GM23248 (cell line): ENCODE measurements at regions not wholly inside any gene's neighbourhood (a gene's known extent, or its start where the extent isn't known, plus 50 kb on each side); places are given as distances from the start of the nearest gene placed in this dataset.

ENCODE experiments used
- EZH2 ChIP-seq: fragments of 200-600 bp; sonication (generic); IDR thresholded peaks from 2 replicates; pipeline ENCODE4 v1.6.1; 2018; ENCODE audit warnings: antibody characterized with exemption, mild to moderate bottlenecking; ENCODE audit not compliant: insufficient read depth, poor library complexity, severe bottlenecking
- EZH2phosphoT487 ChIP-seq: fragments of 200-600 bp; sonication (generic); IDR thresholded peaks from 2 replicates; pipeline ENCODE4 v1.6.1; 2018; ENCODE audit warnings: antibody characterized with exemption, moderate library complexity, mild to moderate bottlenecking, low read depth; ENCODE audit not compliant: insufficient read depth

- TF ChIP-seq EZH2, result no peak
- no peak for TF ChIP-seq EZH2phosphoT487
Measured at GRCh38 chr1:243910607-243911006, 60.6 kb upstream of the AKT3 start.
